Stimulated activated CD4-positive, alpha-beta T cell treated with anti-CD3 and anti-CD28 coated beads, TNF-alpha, amount 100 ng/mL, for 1 hour (primary cell): ENCODE measurements at regions not wholly inside any gene's neighbourhood (a gene's known extent, or its start where the extent isn't known, plus 50 kb on each side); places are given as distances from the start of the nearest gene placed in this dataset.
"Not testable (repeated sequence)": the region's sequence is repeated elsewhere in the genome, so short reads cannot be mapped to it uniquely, and the experiment has no call there.

Source experiments
- DNase-seq, 3 donors: peaks; one replicate each; pipeline ENCODE4 v3.0.0-alpha.2; 2020; ENCODE audit warnings: low read depth in 3 of 3, low spot score in 1 of 3

DNA sequence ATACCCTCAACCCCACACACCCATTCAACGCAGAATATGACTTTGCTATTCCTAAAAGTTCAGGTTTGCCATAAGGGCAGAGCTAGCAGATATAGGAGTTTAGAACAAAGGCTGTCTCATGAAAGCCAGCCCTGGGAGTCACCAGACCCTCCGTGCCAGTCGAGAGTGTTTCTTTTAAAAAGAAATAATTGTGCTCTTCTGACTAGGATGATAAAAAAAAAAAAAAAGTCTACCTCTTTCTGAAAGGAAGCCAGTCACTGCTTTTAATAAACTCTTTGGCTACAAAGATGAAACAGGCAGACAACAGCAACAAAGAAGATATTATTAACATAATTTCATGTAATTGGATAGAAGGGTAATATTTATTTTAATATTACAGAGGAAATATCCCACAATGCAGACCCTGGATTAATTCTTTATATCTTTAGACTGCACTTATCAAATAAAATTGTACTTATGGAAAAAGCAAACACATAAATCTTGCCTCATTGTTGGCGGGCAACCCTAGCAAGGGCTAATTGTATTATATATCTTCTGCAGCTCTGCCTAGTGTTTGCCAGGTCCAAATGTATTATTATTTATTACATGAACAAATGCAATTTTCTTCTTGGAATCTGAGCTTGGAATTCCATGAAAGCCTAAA lies 277.5 kb upstream of the DYNLRB2 start:
- no peak for DNase-seq

DNA sequence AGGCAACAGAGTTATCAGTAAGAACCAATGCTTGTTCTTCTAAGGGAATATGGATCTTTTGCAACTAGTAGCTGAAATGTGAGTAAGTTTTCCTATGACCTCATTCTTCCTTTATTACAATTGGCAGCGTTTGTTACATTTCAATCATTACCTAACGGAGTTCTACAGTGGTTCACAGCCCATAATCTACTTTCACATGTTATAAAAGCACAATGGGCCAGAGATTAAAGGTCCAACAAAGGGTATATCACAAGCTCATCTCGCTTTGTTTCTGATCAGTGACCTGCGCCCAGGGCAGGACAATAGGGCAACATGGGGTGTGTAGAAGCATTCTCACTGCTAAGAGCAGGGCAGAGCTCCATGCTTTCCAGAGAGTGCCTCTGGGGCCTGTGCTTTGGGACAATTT lies 279.9 kb upstream of the DYNLRB2 start:
- no peak for DNase-seq

GRCh38 chr16:80259290-80259805 lies 281.4 kb upstream of the DYNLRB2 start:
- no peak for DNase-seq

DNA sequence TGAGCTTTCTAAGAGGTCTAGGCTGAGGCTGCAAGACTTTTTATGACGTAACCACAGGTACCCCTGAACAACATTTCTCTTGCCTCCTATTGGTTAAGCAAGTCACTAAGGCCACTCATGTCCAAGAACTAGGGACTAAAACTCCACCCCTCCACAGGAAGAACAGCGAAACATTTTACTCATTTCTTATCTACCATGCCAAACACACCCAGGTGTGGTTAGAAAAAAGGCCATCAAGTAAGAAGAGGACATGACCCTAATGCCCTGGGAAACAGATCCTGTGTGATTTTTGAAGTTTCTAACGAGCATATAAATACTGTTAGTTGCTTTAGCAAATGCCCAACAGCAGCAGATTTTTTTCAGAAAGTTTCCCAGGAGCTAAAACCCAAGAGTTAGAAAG lies 282.4 kb upstream of the DYNLRB2 start:
- DNase-seq: no peak

- no peak for DNase-seq
Measured at GRCh38 chr16:80254970-80255369, 285.8 kb upstream of the DYNLRB2 start.

DNA sequence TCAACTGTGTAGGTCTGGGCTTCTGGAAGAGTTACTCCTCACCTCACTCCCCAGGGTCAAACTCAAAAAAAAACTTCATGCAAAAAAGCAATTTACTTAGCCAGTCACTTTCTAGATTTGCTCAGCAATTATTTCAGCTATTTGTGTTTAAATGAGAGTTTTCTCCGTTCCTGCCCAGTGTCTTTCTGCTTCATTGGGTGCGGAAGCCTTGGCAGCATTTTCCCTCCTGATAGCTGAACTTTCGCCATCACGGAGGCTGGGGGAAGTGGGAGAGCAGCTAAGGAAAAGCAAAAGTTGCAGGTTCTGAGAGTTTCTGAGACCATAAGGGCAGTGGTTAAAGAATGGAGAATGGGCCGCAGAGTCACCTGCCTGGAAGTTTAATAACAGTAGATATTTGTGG lies 287.1 kb upstream of the DYNLRB2 start:
- DNase-seq: no peak

- DNase-seq: no peak
Measured at GRCh38 chr16:80250381-80250780, 290.4 kb upstream of the DYNLRB2 start.

DNA sequence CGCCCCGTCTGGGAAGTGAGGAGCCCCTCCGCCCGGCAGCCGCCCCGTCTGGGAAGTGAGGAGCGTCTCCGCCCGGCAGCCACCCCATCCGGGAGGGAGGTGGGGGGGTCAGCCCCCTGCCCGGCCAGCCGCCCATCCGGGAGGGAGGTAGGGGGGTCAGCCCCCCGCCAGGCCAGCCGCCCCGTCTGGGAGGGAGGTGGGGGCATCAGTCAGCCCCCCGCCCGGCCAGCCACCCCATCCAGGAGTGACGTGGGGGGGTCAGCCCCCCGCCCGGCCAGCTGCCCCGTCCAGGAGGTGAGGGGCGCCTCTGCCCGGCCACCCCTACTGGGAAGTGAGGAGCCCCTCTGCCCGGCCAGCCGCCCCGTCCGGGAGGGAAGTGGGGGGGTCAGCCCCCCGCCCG lies 297.5 kb upstream of the DYNLRB2 start:
- DNase-seq: not testable (repeated sequence)

DNA sequence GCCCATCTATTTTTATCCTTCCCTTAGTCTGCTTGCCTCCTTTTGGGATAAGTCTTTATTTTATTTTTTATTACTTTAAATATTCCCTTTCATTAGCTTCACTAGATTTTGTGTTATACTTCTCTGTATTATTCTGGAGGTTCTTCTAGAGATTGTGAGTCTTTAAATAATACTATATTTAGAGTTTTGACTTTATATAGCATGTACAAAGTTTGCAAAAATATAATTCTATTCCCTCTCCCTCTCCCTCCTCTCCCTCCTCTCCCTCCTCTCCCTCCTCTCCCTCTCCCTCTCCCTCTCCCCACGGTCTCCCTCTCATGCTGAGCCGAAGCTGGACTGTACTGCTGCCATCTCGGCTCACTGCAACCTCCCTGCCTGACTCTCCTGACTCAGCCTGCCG lies 298.5 kb upstream of the DYNLRB2 start:
- DNase-seq: not testable (repeated sequence)

DNA sequence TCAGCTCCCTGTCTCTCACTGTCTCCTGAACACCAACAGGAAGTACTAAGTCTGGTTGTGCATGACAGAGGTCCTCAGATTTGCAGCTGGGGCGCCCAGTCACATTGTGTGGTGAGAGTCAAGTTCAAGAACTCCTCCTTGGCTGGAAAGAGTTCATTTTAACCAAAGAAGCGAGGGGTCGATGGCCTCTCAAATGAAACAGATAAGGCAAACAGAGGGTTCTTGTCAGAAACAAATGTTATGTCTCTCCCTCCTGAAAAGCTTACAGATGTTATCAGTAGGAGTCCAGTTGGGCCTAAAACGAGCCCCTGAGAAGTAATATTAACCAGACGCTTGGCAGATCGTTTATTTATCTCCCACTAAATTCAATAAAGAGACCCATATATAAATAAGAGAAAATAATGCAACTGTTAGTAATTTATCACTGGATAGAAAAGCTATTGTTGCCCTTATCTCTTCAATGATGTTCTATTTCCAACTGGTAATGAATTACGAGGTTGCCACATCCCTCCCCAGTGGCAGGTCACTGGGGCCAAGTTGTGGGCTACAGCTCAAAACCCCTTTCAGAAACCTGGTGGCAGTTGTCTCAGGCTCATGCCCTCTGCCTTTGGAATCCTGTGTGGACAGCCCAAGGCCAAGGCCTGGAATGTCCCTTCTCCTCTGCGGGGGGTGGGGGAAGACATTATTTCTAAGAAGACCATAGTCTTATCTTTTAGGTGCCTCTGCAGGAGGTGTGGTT lies 307.5 kb upstream of the DYNLRB2 start:
- no peak for DNase-seq

GRCh38 chr16:80231888-80232287 lies 308.9 kb upstream of the DYNLRB2 start:
- DNase-seq: no peak

DNA sequence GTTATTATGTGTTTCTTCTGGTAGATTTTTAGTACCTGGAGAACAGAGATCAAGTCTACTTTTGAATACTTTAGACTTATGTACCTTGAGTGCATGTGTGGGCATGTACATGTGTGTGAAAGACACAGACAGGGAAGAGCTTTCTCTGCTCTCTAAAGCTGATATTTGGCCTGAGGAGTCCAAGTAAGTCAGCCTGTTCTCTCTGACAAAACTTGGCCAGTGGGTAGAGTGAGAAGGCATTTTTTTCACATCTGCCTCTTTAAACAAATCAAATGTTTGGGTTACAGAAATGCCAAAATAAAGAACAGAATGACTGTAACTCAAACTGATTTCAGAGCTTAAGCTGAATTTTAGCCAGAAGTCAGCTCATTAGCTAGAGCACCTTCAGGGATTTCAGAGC lies 309.7 kb upstream of the DYNLRB2 start:
- DNase-seq: no peak

DNA sequence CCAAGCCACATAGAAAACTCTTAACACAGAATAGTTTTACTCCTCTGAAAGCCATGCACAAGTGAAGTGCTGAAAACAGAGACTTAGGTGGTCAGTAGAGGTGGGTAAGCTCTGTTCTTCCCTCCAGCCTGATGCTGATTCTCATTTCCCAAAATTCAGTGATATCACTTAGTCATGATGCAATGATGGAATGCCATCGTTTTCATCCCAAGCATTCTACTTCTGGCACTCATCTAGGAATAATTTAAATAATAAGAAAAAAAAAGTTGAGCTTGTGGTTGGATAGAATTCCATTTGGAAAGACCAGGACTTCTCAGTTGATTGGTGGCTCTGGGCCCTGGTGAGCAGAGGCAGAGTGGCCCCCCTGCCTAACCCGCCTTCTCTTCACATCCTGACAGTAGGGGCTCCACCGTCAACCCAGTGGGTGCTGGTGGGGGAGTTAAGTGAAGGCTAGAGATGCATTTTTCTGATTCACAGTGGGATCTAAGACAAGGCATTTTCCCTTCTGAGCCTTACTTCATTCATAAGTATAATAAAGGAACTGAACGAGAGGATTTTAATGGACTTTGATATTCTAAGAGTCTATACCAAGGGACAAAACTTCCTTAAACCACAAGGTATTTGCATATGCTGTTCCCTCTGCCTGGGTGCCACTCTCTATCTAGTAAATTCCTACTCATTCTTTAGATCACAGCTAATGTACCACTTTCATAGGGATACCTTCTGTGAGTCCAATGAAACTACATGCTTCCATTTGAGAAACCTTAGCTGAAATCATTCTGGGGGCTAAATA lies 310.3 kb upstream of the DYNLRB2 start:
- no peak for DNase-seq

GRCh38 chr16:80226499-80226898 lies 314.3 kb upstream of the DYNLRB2 start:
- DNase-seq: no peak

- DNase-seq: no peak
Measured at GRCh38 chr16:80210787-80211186, 330.0 kb upstream of the DYNLRB2 start.

GRCh38 chr16:80208743-80209142 lies 332.1 kb upstream of the DYNLRB2 start:
- DNase-seq: no peak

DNA sequence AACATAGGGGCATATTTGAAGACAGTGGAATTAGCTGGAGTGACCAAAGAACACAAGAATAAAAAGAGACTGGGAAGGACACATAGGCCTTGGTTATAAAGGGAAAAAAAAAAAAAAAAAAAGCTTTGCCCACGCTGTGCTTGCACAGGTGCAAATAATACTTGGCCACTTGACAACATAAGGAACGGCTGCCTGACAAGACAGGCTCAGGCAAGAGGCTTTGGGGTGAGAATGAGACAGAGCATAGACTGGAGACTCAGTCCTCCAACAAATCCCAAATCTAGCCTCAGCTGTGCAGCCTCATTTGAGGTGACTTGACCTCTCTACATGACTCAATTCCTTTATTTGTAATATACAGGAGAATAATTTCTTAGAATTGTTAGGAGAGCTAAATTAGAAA lies 332.8 kb upstream of the DYNLRB2 start:
- DNase-seq: no peak

DNA sequence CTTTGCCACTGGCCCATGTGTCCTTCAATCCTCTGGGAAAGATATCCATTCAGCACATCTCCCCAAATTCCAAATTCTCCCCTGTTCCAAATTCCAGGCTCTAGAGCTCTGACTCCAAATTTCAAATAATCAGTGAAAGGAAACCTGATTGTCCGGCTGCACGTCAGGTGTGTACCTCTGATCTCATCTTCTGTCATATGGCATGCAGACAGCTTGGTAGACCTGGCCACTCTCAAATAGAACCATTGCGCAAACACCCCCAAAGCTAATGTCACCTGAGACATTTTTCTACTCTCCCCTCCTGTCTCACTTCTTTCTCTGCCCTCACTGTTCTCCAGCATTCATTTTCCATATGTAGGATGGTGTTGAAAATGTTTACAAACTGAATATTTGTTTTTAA lies 337.0 kb upstream of the DYNLRB2 start:
- no peak for DNase-seq

- no peak for DNase-seq
Measured at GRCh38 chr16:80202831-80203413, 337.9 kb upstream of the DYNLRB2 start.

GRCh38 chr16:80200079-80200478 lies 340.7 kb upstream of the DYNLRB2 start:
- DNase-seq: no peak

GRCh38 chr16:80199614-80200013 lies 341.2 kb upstream of the DYNLRB2 start:
- no peak for DNase-seq
